ENCODE measurements at regions not wholly inside any gene's neighbourhood (a gene's known extent, or its start where the extent isn't known, plus 50 kb on each side); places are given as distances from the start of the nearest gene placed in this dataset.

DNA sequence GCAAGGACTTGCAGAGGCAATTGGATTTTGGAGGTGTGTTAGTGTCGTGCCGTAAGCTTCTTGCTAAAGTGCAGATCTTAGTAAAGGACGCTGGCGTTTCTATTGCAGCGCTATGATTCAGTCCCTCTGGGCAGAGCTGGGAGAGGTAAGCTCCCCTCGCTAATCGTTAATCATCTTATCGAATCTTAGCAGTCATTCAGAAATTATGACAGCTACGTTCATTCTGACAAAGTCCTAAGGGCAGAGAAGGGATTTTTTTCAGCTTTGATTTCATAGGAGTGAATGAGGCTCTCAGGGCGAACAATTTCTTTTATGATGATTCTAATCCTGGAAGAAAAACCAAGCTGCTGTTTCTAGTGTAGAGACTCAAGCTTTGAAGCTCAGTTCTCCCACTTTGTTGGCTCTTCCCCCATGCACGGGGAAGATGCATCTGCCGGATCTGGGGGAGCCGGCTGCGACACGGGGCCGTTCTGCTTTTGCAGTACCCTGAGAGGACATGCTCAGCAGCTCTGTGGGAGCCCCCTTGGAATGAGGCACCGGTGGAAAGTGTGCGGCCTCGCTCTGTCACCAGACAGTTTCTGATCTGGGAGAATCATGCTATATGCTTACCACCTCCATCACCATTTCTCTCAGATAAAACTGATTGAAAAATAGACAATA lies 79.1 kb upstream of the SLC22A23 start:
- H2BK120ac ChIP-seq (ENCODE audit: low read depth, low read length) = no peak overlapping the region
- H3K4me3 ChIP-seq (ENCODE audit: insufficient read depth, low read depth, low read length) = no peak overlapping the region
- peaks cover 51% of the 10 kb centered on the region for H3K27me3 ChIP-seq (ENCODE audit: control insufficient read depth, insufficient read depth, low read length)
- in situ Hi-C loops (cut with MboI; ENCODE audit: low sequenced_read_pairs) = no loop called here
- H4K20me1 ChIP-seq (ENCODE audit: insufficient read depth, low read length) = no peaks in the 10 kb centered on the region
- H2BK5ac ChIP-seq (ENCODE audit: low read depth, low read length, poor library complexity, severe bottlenecking) = no peak overlapping the region
- no peak overlapping the region for H3K27ac ChIP-seq (ENCODE audit: insufficient read depth, low read length)
- no TSS peak for BruUV-seq (replicated peaks)
- 49% methylated on average over 4 of the region's 19 CpGs; no CpG with 5 or more reads in 1 of the 2 experiments for WGBS, 2 experiments (ENCODE audit: extremely low coverage in 2 of 2, insufficient read length in 1 of 2)
- CTCF ChIA-PET = no interaction called here
- H3K56ac ChIP-seq (ENCODE audit: extremely low read depth, insufficient read depth, low read length) = no peak overlapping the region
- no peak overlapping the region for H3K4ac ChIP-seq (ENCODE audit: low read depth, low read length)
- no peak overlapping the region for H2BK15ac ChIP-seq (ENCODE audit: low read depth, low read length)
- H3K36me3 ChIP-seq (ENCODE audit: control insufficient read depth, insufficient read depth, low read length) = no peaks in the 10 kb centered on the region
- dilution Hi-C loops (cut with HindIII; ENCODE audit: low sequenced_read_pairs, unreplicated experiment) = no loop called here
- H4K91ac ChIP-seq (ENCODE audit: insufficient read depth, low read depth, low read length) = no peak overlapping the region
- H2AK5ac ChIP-seq (ENCODE audit: low read depth, low read length) = no peak overlapping the region
- TF ChIP-seq CHD1 (IDR thresholded peaks at IDR 0.05; ENCODE audit: low read depth, low read length) = no peak
- TF ChIP-seq CTCF (conservative IDR thresholded peaks at IDR 0.05; ENCODE audit: low read depth, low read length) = no peak
- no peak for TF ChIP-seq MAZ (IDR thresholded peaks at IDR 0.05; ENCODE audit: borderline replicate concordance, low read depth, low read length)
- TF ChIP-seq FOS (IDR thresholded peaks at IDR 0.05; ENCODE audit: low read depth, low read length) = no peak
- TF ChIP-seq SMC3 (IDR thresholded peaks at IDR 0.05; ENCODE audit: low read depth, low read length) = no peak
- TF ChIP-seq NFE2L2 (IDR thresholded peaks at IDR 0.05; ENCODE audit: low read depth, low read length) = no peak
- no peak overlapping the region for H2BK20ac ChIP-seq (ENCODE audit: low read depth, low read length)
- intact Hi-C loops (cut with micrococcal nuclease) = no loop called here
- no peak overlapping the region for H3K23ac ChIP-seq (ENCODE audit: low read depth, low read length)
- H4K5ac ChIP-seq (ENCODE audit: low read depth, low read length) = no peak overlapping the region
- H4K8ac ChIP-seq (ENCODE audit: low read depth in 2 of 2, low read length in 2 of 2) = no peak overlapping the region
- no peaks in the 10 kb centered on the region; the same call in 1 of the 2 replicates for H3K9me3 ChIP-seq (ENCODE audit: control insufficient read depth, insufficient read depth, low read length)
- no peak overlapping the region for H3K14ac ChIP-seq (replicated peaks; ENCODE audit: low read depth, low read length)
- no peak overlapping the region for H2AK9ac ChIP-seq (replicated peaks; ENCODE audit: low read depth, low read length, poor library complexity)
- H2AFZ ChIP-seq (replicated peaks; ENCODE audit: low read length, poor library complexity) = no peak overlapping the region
- no peak overlapping the region for H3K18ac ChIP-seq (ENCODE audit: low read depth, low read length)
- DNase-seq = no peak
- H3K4me1 ChIP-seq (ENCODE audit: control insufficient read depth, insufficient read depth, low read length) = no peaks in the 10 kb centered on the region
- no peaks in the 10 kb centered on the region for H3K79me1 ChIP-seq (ENCODE audit: low read depth in 1 of 2, low read length in 2 of 2)
- POLR2A ChIA-PET (ENCODE audit: unreplicated experiment) = no interaction called here
- H3K9me1 ChIP-seq (ENCODE audit: insufficient read depth, low read length) = no peaks in the 10 kb centered on the region
- H3K4me2 ChIP-seq (ENCODE audit: low read depth, low read length) = no peak overlapping the region
- ATAC-seq (ENCODE audit: low read depth) = no peak
- no peak overlapping the region for H3K9ac ChIP-seq (ENCODE audit: low read depth, low read length)
